ENCODE measurements at regions not wholly inside any gene's neighbourhood (a gene's known extent, or its start where the extent isn't known, plus 50 kb on each side); places are given as distances from the start of the nearest gene placed in this dataset.

DNA sequence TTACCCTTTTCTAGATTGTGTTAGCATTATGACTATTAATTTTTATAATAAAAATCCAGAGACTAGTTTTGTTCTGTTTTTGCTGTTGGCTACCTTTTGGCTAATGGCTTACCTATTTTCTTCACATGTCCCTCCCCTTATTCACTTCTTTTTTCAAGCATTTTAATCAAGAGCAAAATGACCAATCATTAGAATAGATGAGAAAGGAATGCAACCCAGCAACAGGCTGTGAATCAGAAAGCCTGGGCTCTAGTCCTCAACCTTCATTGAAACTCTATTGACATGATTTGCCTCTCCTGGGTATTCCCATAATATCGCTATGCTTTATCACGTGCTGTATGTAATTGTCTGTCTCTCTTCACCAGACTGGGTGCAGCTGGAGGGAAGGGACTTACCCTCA, 370.1 kb downstream of the IRS1 start:
- TF ChIP-seq FOXA2 (IDR thresholded peaks at IDR 0.05) (no peak), YY1 (IDR thresholded peaks at IDR 0.05) (no peak)
- TF ChIP-seq, protein P1, sequence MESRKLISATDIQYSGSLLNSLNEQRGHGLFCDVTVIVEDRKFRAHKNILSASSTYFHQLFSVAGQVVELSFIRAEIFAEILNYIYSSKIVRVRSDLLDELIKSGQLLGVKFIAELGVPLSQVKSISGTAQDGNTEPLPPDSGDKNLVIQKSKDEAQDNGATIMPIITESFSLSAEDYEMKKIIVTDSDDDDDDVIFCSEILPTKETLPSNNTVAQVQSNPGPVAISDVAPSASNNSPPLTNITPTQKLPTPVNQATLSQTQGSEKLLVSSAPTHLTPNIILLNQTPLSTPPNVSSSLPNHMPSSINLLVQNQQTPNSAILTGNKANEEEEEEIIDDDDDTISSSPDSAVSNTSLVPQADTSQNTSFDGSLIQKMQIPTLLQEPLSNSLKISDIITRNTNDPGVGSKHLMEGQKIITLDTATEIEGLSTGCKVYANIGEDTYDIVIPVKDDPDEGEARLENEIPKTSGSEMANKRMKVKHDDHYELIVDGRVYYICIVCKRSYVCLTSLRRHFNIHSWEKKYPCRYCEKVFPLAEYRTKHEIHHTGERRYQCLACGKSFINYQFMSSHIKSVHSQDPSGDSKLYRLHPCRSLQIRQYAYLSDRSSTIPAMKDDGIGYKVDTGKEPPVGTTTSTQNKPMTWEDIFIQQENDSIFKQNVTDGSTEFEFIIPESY (IDR thresholded peaks at IDR 0.05) = no peak
- Histone ChIP-seq H3K36me3 (ENCODE audit: control insufficient read depth in 4 of 4, insufficient read depth in 3 of 4, low read depth in 1 of 4, low read length in 3 of 4) (no peaks in the 10 kb centered on the region), H3K9ac (ENCODE audit: low read depth in 1 of 2, low read length in 2 of 2) (no peak overlapping the region), H3K27me3 (ENCODE audit: control insufficient read depth in 4 of 4, insufficient read depth in 4 of 4, low read length in 3 of 4) (no peaks in the 10 kb centered on the region), H3K9me3 (ENCODE audit: control insufficient read depth in 4 of 4, low read length in 3 of 4) (no peaks in the 10 kb centered on the region), H3K4me1 (ENCODE audit: control insufficient read depth in 4 of 4, insufficient read depth in 4 of 4, low read length in 3 of 4) (peaks cover 0 to 25% (median 11%) of the 10 kb centered on the region in 4 donors), H3K4me3 (ENCODE audit: low read depth in 1 of 3, low read length in 3 of 3) (no peak overlapping the region), H3K27ac (ENCODE audit: low read depth in 1 of 2, low read length in 2 of 2) (peak overlapping the region; percentile 6 to 18)
- DNase-seq (ENCODE audit: low spot score) = no peak
- 90% methylated on average over 2 of the region's 2 CpGs for whole genome bisulfite sequencing

DNA sequence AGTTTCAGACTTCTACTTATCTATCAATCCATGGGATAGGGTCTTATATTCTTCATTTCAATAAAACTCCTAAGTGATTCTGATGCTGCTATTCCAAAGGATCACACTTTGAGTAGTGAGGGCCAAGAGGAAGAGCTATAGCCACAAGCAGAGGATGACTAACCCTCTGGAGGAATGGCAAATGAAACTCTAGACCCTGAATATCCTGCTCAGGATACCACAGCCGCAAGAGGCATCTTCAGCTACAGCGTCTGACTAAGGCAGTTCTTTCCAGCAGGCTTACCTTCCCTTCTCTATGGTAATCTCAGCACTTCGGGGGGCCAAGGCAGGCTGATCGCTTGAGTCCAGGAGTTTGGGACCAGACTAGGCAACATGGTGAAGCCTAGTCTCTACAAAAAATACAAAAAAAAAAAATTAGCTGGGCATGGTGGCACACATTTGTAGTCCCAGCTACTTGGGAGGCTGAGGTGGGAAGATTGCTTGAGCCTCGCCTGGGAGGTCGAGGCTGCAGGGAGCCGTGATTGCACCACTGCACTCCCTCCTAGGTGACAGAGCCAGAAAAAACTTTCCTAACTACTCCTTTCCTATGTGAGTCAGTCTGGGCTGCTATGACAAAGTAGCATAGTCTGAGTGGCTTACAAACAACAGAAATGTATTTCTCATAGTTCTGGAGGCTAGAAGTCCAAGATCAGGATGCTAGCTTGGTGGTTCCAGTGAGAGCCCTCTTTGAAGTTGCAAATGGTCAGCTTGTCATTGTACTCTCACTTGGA, 371.9 kb downstream of the IRS1 start:
- no peak for DNase-seq (ENCODE audit: low spot score)
- no peak overlapping the region for H3K4me3 ChIP-seq (ENCODE audit: low read depth in 1 of 3, low read length in 3 of 3)
- TF ChIP-seq YY1 (IDR thresholded peaks at IDR 0.05) (no peak), SP1 (IDR thresholded peaks at IDR 0.05) (no peak), HNF4A (conservative IDR thresholded peaks at IDR 0.05) (no peak), EGR1 (IDR thresholded peaks at IDR 0.05; ENCODE audit: low read depth in 2 of 2) (no peak), RXRA (IDR thresholded peaks at IDR 0.05) (no peak), HNF4G (IDR thresholded peaks at IDR 0.05) (no peak), JUND (IDR thresholded peaks at IDR 0.05) (no peak), NR2F2 (IDR thresholded peaks at IDR 0.05) (no peak), TAF1 (conservative IDR thresholded peaks at IDR 0.05) (no peak), FOXA1 (IDR thresholded peaks at IDR 0.05) (no peak), FOXA2 (IDR thresholded peaks at IDR 0.05) (no peak), RAD21 (IDR thresholded peaks at IDR 0.05) (no peak), GABPA (IDR thresholded peaks at IDR 0.05 in 1 of 2, conservative IDR thresholded peaks at IDR 0.05 in 1 of 2) (no peak)
- TF ChIP-seq, protein P2, sequence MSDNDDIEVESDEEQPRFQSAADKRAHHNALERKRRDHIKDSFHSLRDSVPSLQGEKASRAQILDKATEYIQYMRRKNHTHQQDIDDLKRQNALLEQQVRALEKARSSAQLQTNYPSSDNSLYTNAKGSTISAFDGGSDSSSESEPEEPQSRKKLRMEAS (IDR thresholded peaks at IDR 0.05) = no peak
- TF ChIP-seq, protein P1 (IDR thresholded peaks at IDR 0.05) = no peak
- TF ChIP-seq, protein P3, sequence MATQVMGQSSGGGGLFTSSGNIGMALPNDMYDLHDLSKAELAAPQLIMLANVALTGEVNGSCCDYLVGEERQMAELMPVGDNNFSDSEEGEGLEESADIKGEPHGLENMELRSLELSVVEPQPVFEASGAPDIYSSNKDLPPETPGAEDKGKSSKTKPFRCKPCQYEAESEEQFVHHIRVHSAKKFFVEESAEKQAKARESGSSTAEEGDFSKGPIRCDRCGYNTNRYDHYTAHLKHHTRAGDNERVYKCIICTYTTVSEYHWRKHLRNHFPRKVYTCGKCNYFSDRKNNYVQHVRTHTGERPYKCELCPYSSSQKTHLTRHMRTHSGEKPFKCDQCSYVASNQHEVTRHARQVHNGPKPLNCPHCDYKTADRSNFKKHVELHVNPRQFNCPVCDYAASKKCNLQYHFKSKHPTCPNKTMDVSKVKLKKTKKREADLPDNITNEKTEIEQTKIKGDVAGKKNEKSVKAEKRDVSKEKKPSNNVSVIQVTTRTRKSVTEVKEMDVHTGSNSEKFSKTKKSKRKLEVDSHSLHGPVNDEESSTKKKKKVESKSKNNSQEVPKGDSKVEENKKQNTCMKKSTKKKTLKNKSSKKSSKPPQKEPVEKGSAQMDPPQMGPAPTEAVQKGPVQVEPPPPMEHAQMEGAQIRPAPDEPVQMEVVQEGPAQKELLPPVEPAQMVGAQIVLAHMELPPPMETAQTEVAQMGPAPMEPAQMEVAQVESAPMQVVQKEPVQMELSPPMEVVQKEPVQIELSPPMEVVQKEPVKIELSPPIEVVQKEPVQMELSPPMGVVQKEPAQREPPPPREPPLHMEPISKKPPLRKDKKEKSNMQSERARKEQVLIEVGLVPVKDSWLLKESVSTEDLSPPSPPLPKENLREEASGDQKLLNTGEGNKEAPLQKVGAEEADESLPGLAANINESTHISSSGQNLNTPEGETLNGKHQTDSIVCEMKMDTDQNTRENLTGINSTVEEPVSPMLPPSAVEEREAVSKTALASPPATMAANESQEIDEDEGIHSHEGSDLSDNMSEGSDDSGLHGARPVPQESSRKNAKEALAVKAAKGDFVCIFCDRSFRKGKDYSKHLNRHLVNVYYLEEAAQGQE (IDR thresholded peaks at IDR 0.05) = no peak
- TF ChIP-seq, protein P4, sequence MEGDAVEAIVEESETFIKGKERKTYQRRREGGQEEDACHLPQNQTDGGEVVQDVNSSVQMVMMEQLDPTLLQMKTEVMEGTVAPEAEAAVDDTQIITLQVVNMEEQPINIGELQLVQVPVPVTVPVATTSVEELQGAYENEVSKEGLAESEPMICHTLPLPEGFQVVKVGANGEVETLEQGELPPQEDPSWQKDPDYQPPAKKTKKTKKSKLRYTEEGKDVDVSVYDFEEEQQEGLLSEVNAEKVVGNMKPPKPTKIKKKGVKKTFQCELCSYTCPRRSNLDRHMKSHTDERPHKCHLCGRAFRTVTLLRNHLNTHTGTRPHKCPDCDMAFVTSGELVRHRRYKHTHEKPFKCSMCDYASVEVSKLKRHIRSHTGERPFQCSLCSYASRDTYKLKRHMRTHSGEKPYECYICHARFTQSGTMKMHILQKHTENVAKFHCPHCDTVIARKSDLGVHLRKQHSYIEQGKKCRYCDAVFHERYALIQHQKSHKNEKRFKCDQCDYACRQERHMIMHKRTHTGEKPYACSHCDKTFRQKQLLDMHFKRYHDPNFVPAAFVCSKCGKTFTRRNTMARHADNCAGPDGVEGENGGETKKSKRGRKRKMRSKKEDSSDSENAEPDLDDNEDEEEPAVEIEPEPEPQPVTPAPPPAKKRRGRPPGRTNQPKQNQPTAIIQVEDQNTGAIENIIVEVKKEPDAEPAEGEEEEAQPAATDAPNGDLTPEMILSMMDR (IDR thresholded peaks at IDR 0.05; ENCODE audit: low read depth, low read length, missing input control) = no peak
- TF ChIP-seq, protein P5, sequence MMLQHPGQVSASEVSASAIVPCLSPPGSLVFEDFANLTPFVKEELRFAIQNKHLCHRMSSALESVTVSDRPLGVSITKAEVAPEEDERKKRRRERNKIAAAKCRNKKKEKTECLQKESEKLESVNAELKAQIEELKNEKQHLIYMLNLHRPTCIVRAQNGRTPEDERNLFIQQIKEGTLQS (IDR thresholded peaks at IDR 0.05) = no peak
- no peaks in the 10 kb centered on the region for H3K27me3 ChIP-seq (ENCODE audit: control insufficient read depth in 4 of 4, insufficient read depth in 4 of 4, low read length in 3 of 4)
- H3K36me3 ChIP-seq (ENCODE audit: control insufficient read depth in 4 of 4, insufficient read depth in 3 of 4, low read depth in 1 of 4, low read length in 3 of 4) = no peaks in the 10 kb centered on the region
- H3K27ac ChIP-seq (ENCODE audit: low read depth in 1 of 2, low read length in 2 of 2) = no peak overlapping the region
- WGBS = 88% methylated on average over 7 of the region's 7 CpGs
- H3K9me3 ChIP-seq (ENCODE audit: control insufficient read depth in 4 of 4, low read length in 3 of 4) = no peaks in the 10 kb centered on the region
- peaks cover 0 to 32% (median 13%) of the 10 kb centered on the region in 4 donors for H3K4me1 ChIP-seq (ENCODE audit: control insufficient read depth in 4 of 4, insufficient read depth in 4 of 4, low read length in 3 of 4)
- no peak overlapping the region for H3K9ac ChIP-seq (ENCODE audit: low read depth in 1 of 2, low read length in 2 of 2)

Measured in liver (tissue), 8 donors.